PC-9 (cell line): ENCODE measurements at regions not wholly inside any gene's neighbourhood (a gene's known extent, or its start where the extent isn't known, plus 50 kb on each side); places are given as distances from the start of the nearest gene placed in this dataset.

ENCODE experiments used
- BruUV-seq: library from RNA; stranded (reverse); fragments of 400-500 nt; replicated peaks from 2 replicates; lab custom pipeline; 2021; lab: Mats Ljungman, UMichigan
- CTCF ChIA-PET: fragments of 300-600 bp; sonication (Branson Sonifier 250); formaldehyde crosslinking; loops from one replicate; lab custom pipeline; 2022; ENCODE audit warnings: antibody characterized with exemption; lab: Charles Lee
- POLR2A ChIA-PET: fragments of 300-600 bp; sonication (Branson Sonifier 250); formaldehyde crosslinking; loops from one replicate; lab custom pipeline; 2022; ENCODE audit warnings: antibody characterized with exemption; ENCODE audit not compliant: unreplicated experiment; lab: Charles Lee
- DNase-seq, 2 experiments: peaks; one replicate each; pipeline versions ENCODE4 v3.0.0 to v3.0.0-alpha.2; 2015 to 2022; ENCODE audit warnings: mixed read lengths in 1 of 2
- H2AFZ ChIP-seq: fragments of 200-600 bp; sonication (generic); 2 replicates; pipeline ENCODE4 v1.8.1; 2017; ENCODE audit warnings: antibody characterized with exemption
- H3F3A ChIP-seq: fragments of 200-600 bp; sonication (generic); 2 replicates; pipeline ENCODE4 v1.8.1; 2017; ENCODE audit warnings: antibody characterized with exemption, mild to moderate bottlenecking, low read depth; ENCODE audit not compliant: insufficient read depth
- H3K27ac ChIP-seq: fragments of 200-600 bp; sonication (generic); 2 replicates; pipeline ENCODE4 v1.6.1; 2016; ENCODE audit warnings: mixed run types
- H3K27me3 ChIP-seq: fragments of 200-600 bp; sonication (generic); 2 replicates; pipeline ENCODE4 v1.6.1; 2016; ENCODE audit warnings: low read depth, mixed run types; ENCODE audit not compliant: insufficient read depth
- H3K36me3 ChIP-seq: fragments of 200-600 bp; sonication (generic); 2 replicates; pipeline ENCODE4 v1.6.1; 2016; ENCODE audit warnings: low read depth, mixed run types
- H3K4me1 ChIP-seq: fragments of 200-600 bp; sonication (generic); replicated peaks from 2 replicates; pipeline ENCODE4 v1.6.1; 2016; ENCODE audit warnings: mixed run types; ENCODE audit not compliant: insufficient read depth
- H3K4me2 ChIP-seq: fragments of 200-600 bp; sonication (generic); 2 replicates; pipeline ENCODE4 v1.6.1; 2017; ENCODE audit warnings: mixed run types
- H3K4me3 ChIP-seq: fragments of 200-600 bp; sonication (generic); 2 replicates; pipeline ENCODE4 v1.6.1; 2016; ENCODE audit warnings: mixed run types
- H3K79me2 ChIP-seq: fragments of 200-600 bp; sonication (generic); 2 replicates; pipeline ENCODE4 v1.6.1; 2017; ENCODE audit warnings: low read depth, mixed run types
- H3K9me2 ChIP-seq: fragments of 200-600 bp; sonication (generic); 2 replicates; pipeline ENCODE4 v1.8.1; 2017; ENCODE audit warnings: mild to moderate bottlenecking; ENCODE audit not compliant: insufficient read depth
- H3K9me3 ChIP-seq: fragments of 200-600 bp; sonication (generic); 2 replicates; pipeline ENCODE4 v1.8.1; 2016; ENCODE audit warnings: low read depth; ENCODE audit not compliant: insufficient read depth
- H4K20me1 ChIP-seq: fragments of 200-600 bp; sonication (generic); 2 replicates; pipeline ENCODE4 v1.8.1; 2017; ENCODE audit not compliant: insufficient read depth
- CTCF ChIP-seq: fragments of 200-600 bp; sonication (generic); conservative IDR thresholded peaks from 2 replicates; pipeline ENCODE4 v1.6.1; 2017; ENCODE audit warnings: mixed run types, antibody characterized with exemption, mild to moderate bottlenecking, moderate library complexity
- EZH2 ChIP-seq: fragments of 200-600 bp; sonication (generic); IDR thresholded peaks from 2 replicates; pipeline ENCODE4 v1.8.0; 2017; ENCODE audit warnings: antibody characterized with exemption, low read depth
- intact Hi-C: fragments of 100-400 bp; cut with micrococcal nuclease; formaldehyde crosslinking; loops from one replicate; pipeline ENCODE4 v1.10.0; 2022; ENCODE audit not compliant: unreplicated experiment

DNA sequence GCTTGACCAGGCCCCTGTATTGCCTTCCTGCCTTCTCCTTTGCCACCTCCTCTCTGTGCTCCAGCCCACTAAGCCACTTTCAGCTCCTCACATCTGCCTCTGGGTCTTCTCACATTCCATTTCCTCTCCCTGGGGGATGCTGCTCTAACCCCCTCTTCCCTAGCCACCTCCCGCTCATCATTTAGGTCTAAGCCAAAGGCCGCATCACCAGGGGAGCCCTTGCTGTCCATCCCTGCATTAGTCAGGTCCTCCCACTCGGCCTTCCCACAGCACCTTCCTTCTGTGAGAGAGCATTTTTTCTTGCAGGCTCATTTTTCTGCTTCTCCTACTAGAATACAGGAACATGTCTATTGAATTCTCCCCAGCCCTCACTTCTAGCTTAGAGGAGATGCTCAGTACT is 72.6 kb upstream of the GALNT10 start:
- no peak overlapping the region for H2AFZ ChIP-seq
- TF ChIP-seq CTCF (no peak), EZH2 (no peak)
- H3K9me2 ChIP-seq: no peaks in the 10 kb centered on the region
- DNase-seq: no peak
- no peak overlapping the region for H3K4me3 ChIP-seq
- H3K4me1 ChIP-seq: peaks cover 27% of the 10 kb centered on the region
- intact Hi-C loops: no loop called here
- H4K20me1 ChIP-seq: no peaks in the 10 kb centered on the region
- no peak overlapping the region for H3K4me2 ChIP-seq
- ChIA-PET CTCF (no interaction called here), POLR2A (no interaction called here)
- no peak overlapping the region for H3K27ac ChIP-seq
- no peaks in the 10 kb centered on the region for H3F3A ChIP-seq
- no peaks in the 10 kb centered on the region for H3K36me3 ChIP-seq
- no TSS peak for BruUV-seq
- no peaks in the 10 kb centered on the region for H3K79me2 ChIP-seq
- no peaks in the 10 kb centered on the region for H3K27me3 ChIP-seq
- H3K9me3 ChIP-seq: no peaks in the 10 kb centered on the region

DNA sequence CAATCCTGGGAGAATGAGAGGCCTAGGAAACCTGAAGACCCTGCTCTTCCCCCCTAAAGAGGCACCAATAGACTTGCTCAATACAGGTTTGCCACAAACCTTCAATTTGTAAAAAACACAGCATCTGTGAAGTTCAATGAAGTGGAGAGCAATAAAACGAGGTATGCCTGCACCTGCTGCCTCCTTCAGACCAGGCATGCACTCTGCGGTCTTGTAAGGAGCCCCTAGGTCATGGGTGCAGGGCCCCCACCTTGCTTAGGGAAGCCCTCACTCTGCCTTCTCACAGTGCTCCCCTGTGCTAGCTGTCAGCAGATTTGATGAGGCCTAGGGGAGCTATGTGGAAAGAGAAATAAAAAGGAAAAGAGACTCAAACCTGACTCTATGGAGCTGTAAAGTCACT is 72.1 kb upstream of the GALNT10 start:
- peaks cover 27% of the 10 kb centered on the region for H3K4me1 ChIP-seq
- H3F3A ChIP-seq: no peaks in the 10 kb centered on the region
- intact Hi-C loops: no loop called here
- no peak for DNase-seq
- H3K4me2 ChIP-seq: no peak overlapping the region
- H2AFZ ChIP-seq: no peak overlapping the region
- TF ChIP-seq EZH2 (no peak), CTCF (no peak)
- no TSS peak for BruUV-seq
- no peaks in the 10 kb centered on the region for H3K79me2 ChIP-seq
- POLR2A ChIA-PET: no interaction called here
- H3K27me3 ChIP-seq: no peaks in the 10 kb centered on the region
- CTCF ChIA-PET: no interaction called here
- no peaks in the 10 kb centered on the region for H3K36me3 ChIP-seq
- no peaks in the 10 kb centered on the region for H3K9me2 ChIP-seq
- no peaks in the 10 kb centered on the region for H4K20me1 ChIP-seq
- H3K27ac ChIP-seq: no peak overlapping the region
- no peak overlapping the region for H3K4me3 ChIP-seq
- H3K9me3 ChIP-seq: no peaks in the 10 kb centered on the region

DNA sequence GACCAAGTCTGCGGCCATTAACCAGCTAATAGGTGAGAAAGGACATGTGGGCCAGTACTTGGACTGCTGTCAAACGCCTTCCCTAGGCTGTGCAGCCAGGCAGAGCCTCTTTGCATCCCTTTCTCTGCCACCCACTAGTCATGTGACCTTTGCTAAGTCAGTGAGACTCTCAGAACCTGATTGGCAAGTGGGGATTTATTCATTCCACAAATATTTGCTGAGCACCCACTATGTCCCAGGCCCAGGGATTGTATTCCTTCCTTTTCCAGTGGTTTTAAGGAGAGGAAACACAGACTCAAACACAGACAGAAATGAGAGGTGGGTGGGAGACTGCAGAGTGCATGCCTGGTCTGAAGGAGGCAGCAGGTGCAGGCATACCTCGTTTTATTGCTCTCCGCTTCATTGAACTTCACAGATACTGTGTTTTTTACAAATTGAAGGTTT is 71.6 kb upstream of the GALNT10 start:
- peak overlapping the region; percentile 39 for H3K4me2 ChIP-seq
- peak; percentile 50 to 83 for DNase-seq
- no peak overlapping the region for H2AFZ ChIP-seq
- H3K9me2 ChIP-seq: no peaks in the 10 kb centered on the region
- no TSS peak for BruUV-seq
- H3K9me3 ChIP-seq: no peaks in the 10 kb centered on the region
- ChIA-PET POLR2A (no interaction called here), CTCF (no interaction called here)
- TF ChIP-seq EZH2: no peak
- no peak; the same call in 1 of the 2 replicates for TF ChIP-seq CTCF
- no peaks in the 10 kb centered on the region for H3K36me3 ChIP-seq
- H3K4me3 ChIP-seq: no peak overlapping the region
- intact Hi-C loops: no loop called here
- no peak overlapping the region for H3K27ac ChIP-seq
- no peaks in the 10 kb centered on the region for H3K79me2 ChIP-seq
- H3K4me1 ChIP-seq: peaks cover 27% of the 10 kb centered on the region
- H4K20me1 ChIP-seq: no peaks in the 10 kb centered on the region
- H3K27me3 ChIP-seq: no peaks in the 10 kb centered on the region
- H3F3A ChIP-seq: no peaks in the 10 kb centered on the region
